ENCODE measurements at regions not wholly inside any gene's neighbourhood (a gene's known extent, or its start where the extent isn't known, plus 50 kb on each side); places are given as distances from the start of the nearest gene placed in this dataset.

DNA sequence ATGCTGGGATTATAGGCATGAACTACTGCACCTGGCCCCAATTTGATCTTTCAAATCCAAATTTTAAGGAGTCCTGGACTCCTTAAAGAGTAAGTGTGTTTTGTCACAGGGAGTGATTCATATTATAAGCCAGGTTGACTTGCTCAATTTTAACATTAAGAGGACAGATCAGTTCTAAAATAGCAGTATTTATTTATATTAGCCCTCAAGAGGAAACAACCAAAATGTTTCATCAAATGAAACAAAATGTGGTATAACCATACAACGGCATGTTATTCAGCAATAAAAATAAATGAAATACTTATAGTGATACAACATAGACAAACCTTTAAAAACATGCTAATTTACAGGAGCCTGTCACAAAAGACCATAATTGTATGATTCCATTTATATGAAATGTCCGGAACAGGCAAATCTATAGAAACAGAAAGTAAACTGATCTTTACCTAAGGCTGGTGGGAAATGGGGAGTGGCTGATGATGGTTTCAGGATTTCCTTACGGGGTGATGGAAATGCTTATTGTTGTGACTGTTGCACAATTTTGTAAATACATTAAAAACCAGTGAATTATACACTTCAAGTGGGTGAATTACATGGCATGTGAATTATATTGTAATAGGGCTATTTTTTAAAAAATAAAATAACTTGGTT, 637.4 kb downstream of the MMUT start:
- DNase-seq: no peak
- H3K36me3 Mint-ChIP-seq (ENCODE audit: low read depth): no peaks in the 10 kb centered on the region
- TF ChIP-seq, protein P1, sequence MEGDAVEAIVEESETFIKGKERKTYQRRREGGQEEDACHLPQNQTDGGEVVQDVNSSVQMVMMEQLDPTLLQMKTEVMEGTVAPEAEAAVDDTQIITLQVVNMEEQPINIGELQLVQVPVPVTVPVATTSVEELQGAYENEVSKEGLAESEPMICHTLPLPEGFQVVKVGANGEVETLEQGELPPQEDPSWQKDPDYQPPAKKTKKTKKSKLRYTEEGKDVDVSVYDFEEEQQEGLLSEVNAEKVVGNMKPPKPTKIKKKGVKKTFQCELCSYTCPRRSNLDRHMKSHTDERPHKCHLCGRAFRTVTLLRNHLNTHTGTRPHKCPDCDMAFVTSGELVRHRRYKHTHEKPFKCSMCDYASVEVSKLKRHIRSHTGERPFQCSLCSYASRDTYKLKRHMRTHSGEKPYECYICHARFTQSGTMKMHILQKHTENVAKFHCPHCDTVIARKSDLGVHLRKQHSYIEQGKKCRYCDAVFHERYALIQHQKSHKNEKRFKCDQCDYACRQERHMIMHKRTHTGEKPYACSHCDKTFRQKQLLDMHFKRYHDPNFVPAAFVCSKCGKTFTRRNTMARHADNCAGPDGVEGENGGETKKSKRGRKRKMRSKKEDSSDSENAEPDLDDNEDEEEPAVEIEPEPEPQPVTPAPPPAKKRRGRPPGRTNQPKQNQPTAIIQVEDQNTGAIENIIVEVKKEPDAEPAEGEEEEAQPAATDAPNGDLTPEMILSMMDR (IDR thresholded peaks at IDR 0.05): no peak
- H3K27me3 Mint-ChIP-seq: no peaks in the 10 kb centered on the region
- ATAC-seq: no peak
- no peak overlapping the region for H3K27ac Mint-ChIP-seq
- no peaks in the 10 kb centered on the region for H3K4me1 Mint-ChIP-seq (ENCODE audit: low read depth)
- no peak overlapping the region for H3K4me3 Mint-ChIP-seq
- peaks cover 4% of the 10 kb centered on the region for H3K9me3 Mint-ChIP-seq
- POLR2A ChIA-PET: no interaction called here
- CTCF ChIA-PET: no interaction called here
- intact Hi-C loops (cut with micrococcal nuclease): no loop called here

DNA sequence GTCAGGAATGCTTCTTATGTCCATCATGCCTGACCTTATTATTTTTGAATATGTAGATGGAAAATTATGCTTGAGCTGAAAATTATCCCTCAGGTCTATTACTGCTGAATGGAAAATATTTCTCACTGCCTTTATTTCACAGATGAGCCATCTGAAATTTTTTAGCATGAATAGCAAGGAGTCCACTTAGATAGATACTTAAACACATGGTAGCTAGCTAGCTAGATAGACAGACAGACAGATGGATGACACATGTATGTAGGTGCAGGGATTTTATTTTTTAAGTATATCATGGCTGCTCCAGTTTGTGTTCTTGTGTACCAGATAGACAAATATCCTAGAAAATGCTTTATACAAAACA, 645.0 kb downstream of the MMUT start:
- TF ChIP-seq, protein P1 (IDR thresholded peaks at IDR 0.05): no peak
- ChIA-PET CTCF (no interaction called here), POLR2A (no interaction called here)
- no peaks in the 10 kb centered on the region for H3K36me3 Mint-ChIP-seq (ENCODE audit: low read depth)
- no peak overlapping the region for H3K27ac Mint-ChIP-seq
- no peak overlapping the region for H3K4me3 Mint-ChIP-seq
- H3K9me3 Mint-ChIP-seq: peaks cover 2% of the 10 kb centered on the region
- intact Hi-C loops (cut with micrococcal nuclease): no loop called here
- no peak for ATAC-seq
- no peak for DNase-seq
- no peaks in the 10 kb centered on the region for H3K4me1 Mint-ChIP-seq (ENCODE audit: low read depth)
- no peaks in the 10 kb centered on the region for H3K27me3 Mint-ChIP-seq

DNA sequence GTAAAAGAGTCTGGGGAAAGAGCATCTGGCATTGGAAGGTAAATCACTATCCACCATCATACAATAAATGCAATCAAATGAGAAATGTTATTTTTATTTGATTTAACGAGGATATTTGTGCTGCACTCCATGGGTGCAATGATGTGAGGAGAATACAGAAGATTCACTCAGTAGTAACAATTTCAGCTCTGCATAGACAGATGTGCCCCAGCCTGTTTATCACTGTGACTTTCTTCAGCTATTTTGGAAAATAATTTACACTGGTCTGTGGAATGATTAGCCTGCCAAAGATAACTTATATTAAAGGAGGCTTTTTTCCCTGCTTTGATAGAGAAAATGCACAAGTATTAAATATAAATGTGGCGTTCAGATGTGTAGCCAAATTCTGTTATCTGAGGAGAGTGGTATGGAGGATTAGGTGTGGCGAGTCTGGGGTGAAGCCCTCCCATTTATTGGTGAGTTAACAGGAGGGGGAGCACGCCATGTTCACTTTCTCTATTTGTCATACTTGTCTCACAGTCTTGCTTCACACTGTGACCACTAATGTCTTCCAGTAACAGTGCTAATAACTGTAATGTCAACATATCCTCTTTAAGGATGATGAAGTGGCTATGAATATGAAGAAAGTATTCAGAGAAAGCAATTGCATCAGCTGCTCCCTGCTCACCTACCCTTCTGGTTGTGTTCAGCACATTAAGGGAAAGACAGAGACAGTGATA, 645.6 kb downstream of the MMUT start:
- H3K9me3 Mint-ChIP-seq: peaks cover 2% of the 10 kb centered on the region
- no peaks in the 10 kb centered on the region for H3K27me3 Mint-ChIP-seq
- ATAC-seq (no peak), DNase-seq (no peak)
- no peaks in the 10 kb centered on the region for H3K36me3 Mint-ChIP-seq (ENCODE audit: low read depth)
- intact Hi-C loops (cut with micrococcal nuclease): no loop called here
- CTCF ChIA-PET: no interaction called here
- no peak overlapping the region for H3K4me3 Mint-ChIP-seq
- no peak overlapping the region for H3K27ac Mint-ChIP-seq
- H3K4me1 Mint-ChIP-seq (ENCODE audit: low read depth): no peaks in the 10 kb centered on the region
- POLR2A ChIA-PET: no interaction called here
- TF ChIP-seq, protein P1 (IDR thresholded peaks at IDR 0.05): no peak

DNA sequence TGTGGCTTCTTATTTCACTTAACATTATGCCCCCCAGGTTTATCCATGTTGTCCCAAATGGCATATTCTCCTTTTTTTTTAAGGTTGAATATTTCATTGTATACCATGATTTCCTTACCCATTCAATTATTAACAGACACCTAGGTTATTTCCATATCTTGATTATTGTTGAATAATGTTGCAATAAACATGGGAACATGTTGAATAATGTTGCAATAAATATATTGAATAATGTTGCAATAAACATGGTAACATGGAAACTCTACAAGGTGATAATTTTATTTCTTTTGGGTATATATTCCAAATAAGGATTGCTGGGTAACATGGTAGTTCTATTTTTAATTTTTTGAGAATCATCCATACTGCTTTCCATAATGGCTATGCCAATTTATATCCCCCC, 648.1 kb downstream of the MMUT start:
- ChIA-PET CTCF (no interaction called here), POLR2A (no interaction called here)
- Mint-ChIP-seq H3K4me3 (no peak overlapping the region), H3K27ac (no peak overlapping the region), H3K9me3 (peaks cover 2% of the 10 kb centered on the region), H3K4me1 (ENCODE audit: low read depth) (no peaks in the 10 kb centered on the region), H3K36me3 (ENCODE audit: low read depth) (no peaks in the 10 kb centered on the region), H3K27me3 (no peaks in the 10 kb centered on the region)
- ATAC-seq (no peak), DNase-seq (no peak)
- intact Hi-C loops (cut with micrococcal nuclease): no loop called here
- TF ChIP-seq, protein P1 (IDR thresholded peaks at IDR 0.05): no peak

DNA sequence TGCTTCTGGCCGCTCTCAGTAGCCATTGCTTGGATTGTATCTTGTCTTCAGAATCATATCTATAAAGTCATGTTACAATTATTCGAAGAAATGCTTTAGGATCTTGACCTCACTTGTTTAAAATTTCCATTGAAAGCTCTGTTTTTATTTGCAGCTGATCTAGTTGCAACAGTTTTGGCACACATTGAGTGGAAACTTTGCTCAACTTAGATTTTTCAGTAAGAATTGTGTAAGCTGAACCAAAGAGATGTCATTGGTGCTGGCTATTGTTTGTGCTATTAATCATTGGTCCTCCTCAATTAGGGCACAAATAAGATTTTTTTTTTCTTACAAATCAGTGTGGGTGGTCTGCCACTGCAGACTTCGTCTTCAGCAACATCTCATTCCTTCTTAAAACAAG, 649.2 kb downstream of the MMUT start:
- H3K36me3 Mint-ChIP-seq (ENCODE audit: low read depth): no peaks in the 10 kb centered on the region
- intact Hi-C loops (cut with micrococcal nuclease): no loop called here
- no peak for ATAC-seq

More for the DNA sequence above, 649.2 kb downstream of the MMUT start:
- Mint-ChIP-seq H3K4me3 (no peak overlapping the region), H3K27me3 (no peaks in the 10 kb centered on the region), H3K4me1 (ENCODE audit: low read depth) (no peaks in the 10 kb centered on the region), H3K9me3 (peaks cover 2% of the 10 kb centered on the region), H3K27ac (no peak overlapping the region)
- no peak for DNase-seq
- ChIA-PET POLR2A (no interaction called here), CTCF (no interaction called here)
- TF ChIP-seq, protein P1 (IDR thresholded peaks at IDR 0.05): no peak
